ENCODE measurements at regions not wholly inside any gene's neighbourhood (a gene's known extent, or its start where the extent isn't known, plus 50 kb on each side); places are given as distances from the start of the nearest gene placed in this dataset.
"Not testable (repeated sequence)": the region's sequence is repeated elsewhere in the genome, so short reads cannot be mapped to it uniquely, and the experiment has no call there.

DNA sequence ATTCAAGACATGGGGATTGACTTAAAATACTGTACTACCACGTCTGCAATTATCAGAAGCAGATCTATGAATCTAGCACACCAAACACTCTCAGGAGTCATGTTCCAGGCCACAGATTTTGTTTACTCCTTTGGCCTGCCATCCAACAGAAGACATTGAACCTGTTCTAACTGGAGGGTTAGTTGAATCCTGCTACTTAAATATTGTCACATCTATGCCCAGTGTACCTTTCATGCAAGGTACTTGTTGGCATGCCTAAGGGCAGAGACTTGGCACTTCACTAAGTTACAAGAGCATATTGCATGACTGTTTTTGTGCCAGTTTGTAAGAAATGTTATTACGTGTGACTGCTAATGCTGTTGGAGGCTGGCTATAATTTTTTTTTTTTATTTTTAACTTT lies 126.9 kb upstream of the BCOR start:
- no peak for DNase-seq

- DNase-seq: not testable (repeated sequence)
Measured at GRCh38 chrX:40222612-40223011, 124.9 kb upstream of the BCOR start.

DNA sequence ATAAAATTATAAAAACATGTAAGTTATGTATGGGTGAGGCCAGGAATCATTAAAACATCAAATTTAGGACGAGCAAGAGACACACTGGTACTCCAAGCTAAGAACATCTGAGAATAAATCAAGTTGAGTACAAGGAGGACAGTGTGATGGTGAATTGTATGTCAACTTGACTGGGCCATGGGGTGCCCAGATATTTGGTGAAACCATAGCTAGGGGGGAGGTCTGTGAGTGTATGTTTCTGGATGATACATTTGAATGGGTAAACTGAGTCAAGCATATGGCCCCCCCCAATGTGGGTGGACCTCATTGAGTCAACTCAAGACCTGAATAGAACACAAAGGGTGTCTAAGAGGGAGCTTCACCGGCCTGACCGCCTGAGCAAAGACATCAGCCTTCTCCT lies 115.3 kb upstream of the BCOR start:
- no peak for DNase-seq

DNA sequence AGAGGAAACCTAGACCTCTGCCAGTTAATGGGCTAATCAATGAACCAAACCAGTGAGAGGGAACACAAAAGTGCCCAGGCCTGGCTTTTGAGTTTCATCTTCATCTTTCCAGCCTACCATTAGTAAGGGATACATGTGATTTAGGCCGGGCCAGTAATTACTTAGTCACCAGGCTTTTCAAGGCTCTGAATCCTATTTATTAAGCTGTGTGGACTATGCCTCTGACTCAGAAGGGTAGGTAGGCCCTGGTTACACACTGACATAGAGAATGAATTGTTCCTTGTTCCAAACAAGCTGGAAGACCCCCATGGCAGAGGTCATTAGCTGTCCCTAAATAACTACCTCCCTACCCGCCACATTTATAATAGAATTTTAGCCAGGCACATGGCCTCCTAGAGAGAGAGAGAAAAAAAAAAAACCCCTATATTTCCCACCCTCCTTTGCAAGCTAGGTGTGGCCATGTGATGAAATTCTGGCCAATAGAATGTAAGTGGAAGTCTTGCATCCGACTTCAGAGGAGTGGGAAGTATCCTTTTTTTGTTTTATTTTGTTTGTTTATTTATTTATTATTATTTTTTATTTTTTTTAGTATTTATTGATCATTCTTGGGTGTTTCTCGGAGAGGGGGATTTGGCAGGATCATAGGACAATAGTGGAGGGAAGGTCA lies 112.3 kb upstream of the BCOR start:
- no peak for DNase-seq

DNA sequence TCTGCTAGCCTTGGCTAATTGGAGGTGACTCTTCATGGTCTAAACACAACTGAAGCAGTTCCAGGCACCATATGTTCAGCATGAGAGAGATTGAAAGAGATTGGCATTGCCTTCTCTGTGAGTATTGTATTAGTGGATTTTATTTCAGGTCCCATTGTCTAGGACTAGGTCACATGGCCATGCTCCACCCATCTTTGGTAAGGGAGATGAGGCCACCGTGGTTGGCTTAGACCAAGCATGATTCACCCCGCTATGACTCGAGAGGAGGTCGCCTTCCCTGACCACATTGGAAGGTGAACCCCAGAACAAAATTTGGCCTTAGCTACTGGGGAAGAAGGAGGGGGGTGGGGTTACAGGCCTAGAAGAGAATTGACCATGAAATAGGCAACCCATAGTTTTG lies 109.9 kb upstream of the BCOR start:
- DNase-seq: no peak

- no peak for DNase-seq
Measured at GRCh38 chrX:40205471-40205870, 107.7 kb upstream of the BCOR start.

GRCh38 chrX:40202456-40202855 lies 104.7 kb upstream of the BCOR start:
- no peak for DNase-seq

DNA sequence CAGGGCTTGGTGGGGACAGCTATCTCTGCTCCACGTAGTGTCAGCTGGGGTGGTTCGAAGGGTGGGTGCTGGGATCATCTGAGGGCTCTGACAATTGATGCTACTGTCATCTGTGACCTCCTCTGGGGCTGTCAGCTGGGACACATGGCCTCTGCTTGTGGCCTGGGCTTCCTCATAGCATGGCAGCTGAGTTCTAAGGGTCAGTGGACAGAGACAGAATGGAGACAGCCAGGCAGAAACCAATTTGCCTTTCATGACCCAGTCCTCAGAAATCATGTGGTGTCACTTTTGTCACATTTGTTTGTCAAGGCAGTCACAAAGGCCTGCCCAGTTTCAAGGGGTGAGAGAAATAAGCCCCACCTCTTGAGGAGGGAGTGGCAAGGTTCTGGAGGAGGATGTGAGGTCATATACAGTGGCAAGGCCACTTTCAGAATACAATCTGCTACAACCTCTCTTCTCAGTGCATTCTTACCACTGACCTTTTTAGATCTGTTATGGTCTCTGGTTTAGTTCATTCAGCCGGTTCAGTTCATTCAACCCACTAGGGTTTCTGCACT lies 103.6 kb upstream of the BCOR start:
- no peak for DNase-seq

DNA sequence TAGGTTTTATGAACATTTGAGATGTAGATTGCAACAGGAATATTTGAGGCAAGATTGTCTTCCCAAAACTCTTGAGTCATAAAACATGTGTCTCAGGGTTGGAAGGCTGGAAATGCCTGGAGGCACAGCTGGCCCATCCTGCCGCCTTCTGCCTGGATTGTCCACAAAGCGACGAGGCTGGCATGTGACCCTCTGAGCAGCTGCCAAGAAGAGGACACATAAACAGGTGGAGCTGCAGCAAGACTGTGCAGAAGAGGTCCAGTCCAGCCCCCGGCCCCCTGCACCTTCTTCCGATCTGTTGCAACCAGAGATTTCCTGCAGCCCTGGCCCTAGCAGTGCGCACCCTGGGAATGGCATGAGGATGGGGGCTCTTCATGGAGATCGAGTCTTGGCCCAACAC lies 101.9 kb upstream of the BCOR start:
- no peak for DNase-seq

DNA sequence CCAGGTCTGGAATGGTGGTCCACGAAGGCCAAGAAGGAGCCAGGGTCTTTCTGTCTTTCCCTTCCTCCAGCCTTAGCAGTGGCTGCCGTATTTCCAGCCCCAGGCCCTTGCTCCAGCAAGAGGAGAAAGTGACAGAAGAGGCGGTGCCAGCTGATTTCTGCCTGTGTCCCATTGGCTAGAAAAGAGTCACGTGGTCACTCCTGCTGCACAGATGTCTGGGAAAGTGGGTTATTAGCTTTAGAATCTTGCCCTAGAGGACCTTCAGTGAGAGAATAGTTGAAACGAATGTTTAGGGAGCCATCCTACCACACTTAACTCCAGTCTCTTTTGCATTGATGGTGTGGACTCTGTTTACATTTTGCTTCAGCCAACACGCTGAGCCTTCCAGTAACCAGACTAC lies 99.3 kb upstream of the BCOR start:
- no peak for DNase-seq

DNA sequence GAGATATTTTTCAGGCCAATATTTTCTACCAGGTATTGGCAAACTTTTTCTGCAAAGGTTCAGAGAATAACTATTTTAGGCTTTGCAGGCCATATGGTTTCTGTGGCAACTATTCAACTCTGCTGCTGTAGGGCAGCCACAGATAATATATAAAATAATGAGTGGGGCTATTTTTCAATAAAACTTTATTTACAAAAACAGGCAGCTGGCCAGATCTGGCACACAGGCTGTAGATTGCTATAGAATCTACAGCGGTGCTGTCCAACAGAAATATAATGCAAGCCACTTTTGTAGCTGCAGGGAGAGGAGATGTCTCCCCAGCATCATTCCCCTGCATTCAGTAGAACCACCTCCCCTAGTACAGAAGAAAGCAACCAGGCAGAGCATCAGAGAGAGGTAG lies 97.6 kb upstream of the BCOR start:
- no peak for DNase-seq

DNA sequence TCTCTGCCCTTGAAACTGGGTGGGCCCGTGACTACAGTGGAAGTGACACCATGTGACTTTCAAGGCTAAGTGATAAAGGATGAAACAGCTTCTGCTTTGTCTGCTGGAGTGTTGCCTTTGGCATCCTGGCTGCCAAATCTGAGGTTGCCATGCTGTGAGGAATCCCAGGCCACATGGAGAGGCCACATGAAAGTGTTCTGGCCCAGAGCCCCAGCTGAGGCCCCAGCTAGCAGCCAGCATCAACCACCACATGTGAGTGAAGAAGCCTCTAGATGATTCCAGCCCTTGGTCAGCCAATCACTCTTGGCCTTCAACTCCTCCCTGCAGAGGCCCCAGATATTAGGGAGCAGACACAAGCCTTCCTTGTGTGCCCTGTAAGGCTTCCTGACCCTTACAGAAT lies 94.4 kb upstream of the BCOR start:
- no peak for DNase-seq

GRCh38 chrX:40189637-40190036 lies 91.9 kb upstream of the BCOR start:
- no peak for DNase-seq

DNA sequence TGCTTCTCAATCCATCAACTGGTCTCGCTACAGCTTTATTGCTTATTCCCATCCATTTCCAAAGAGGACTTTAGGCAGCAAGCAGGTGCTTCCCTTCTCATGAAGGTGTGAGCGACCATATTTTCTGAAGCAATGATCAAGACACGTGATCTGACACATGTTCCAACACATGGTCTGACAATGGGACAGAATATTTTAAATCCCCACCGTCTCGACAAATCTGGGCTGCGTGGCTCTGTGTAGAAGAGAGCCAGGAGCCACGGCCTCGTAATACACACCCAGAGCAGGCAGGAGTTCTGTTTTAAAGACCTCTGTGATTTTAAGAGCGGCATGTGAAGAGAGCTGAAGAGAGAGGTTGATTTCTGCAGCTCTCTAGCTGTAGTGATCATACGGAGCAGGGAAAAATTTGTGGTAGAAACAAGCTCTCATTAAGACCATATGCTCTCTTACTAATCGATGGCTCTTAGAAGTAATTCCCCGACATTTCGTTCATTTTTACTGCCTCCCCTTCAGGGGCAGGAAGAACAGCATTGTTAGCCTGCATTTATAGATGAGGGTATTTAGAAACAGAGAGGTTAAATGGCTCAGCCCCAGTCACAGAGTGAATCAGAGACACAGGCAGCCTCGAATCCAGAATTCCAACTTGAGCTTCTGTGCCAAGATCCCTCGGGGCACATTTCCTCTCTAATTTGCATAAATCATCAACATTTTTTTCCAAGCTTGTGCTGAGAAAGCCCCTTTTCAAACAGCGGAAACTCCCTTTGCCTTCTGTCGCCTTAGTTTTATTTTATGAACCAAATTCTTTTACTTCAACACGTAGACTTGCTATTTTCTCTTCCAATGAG lies 91.0 kb upstream of the BCOR start:
- no peak for DNase-seq

DNA sequence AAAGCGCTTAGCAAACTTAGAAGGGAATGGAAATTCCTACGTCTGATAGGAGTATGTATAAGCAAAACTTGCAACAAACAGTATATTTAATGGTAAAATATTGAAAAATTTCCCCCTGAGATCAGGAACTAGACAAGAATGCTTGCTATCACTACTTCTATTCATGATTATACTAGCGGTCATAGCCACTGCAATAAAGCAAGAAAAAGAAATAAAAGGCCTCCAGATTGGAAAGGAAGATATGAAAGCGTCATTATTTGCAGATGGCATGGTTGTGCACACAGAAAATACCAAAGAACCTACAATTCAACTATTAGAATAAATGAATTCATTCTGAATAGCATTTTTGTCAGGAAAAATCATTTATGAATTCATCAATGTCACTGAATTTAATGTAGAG lies 87.2 kb upstream of the BCOR start:
- DNase-seq: no peak

GRCh38 chrX:40182615-40183014 lies 84.9 kb upstream of the BCOR start:
- DNase-seq: no peak

GRCh38 chrX:40182095-40182494 lies 84.3 kb upstream of the BCOR start:
- DNase-seq: no peak

DNA sequence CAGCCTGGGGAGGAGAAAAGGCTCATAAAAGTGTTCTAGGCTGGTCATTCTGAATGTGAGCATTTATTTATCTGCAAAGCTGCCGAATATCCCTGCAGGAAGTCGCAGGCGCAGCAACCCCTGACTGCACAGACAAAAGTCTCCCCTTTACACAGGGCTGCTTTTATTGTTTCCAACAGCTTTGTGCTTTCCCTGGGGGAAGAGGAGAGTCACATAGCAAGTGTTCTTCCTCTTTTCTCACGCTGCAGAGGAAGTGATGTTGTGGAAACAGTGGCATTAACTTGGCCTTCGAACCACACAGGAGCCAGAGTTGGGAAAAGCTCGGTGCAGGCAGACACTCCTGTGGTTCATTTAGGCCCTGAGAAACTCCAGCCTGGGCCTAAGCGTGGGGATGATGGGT lies 81.5 kb upstream of the BCOR start:
- no peak for DNase-seq

DNA sequence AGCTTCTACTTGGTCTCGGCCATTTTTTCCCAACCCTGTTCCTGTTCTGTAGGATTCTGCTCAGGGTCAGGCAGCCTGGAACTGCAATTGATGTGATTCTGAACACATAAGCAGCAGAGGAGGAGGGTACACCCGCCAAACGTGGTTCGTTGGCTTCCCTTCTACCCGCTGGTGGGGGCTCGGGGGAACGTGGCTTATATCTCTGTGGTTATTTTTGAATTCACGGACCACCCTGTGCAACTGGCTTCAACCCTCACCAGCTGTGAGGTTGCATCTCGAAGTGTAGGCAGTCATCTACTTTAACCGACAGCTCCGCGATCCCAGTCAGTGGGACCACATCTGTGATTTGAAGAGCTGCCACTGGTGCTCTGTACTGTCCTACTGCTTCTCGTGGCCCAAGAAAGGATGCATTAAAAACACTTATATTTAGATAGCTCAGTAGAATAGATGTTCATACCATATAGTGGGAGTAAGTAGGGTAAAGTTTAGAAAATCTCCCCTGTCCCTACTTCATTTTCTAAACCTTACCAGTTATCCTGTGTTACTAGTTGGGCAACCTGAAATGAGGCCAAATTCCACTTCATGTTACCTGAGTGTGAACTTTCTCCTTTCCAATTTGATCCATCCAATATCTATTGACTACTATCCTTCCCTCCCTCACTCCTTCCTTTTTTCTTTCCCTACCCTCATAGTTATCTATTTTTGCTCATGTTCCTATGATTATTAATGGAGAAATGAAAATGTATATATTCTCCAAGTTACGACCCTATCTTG lies 80.4 kb upstream of the BCOR start:
- no peak for DNase-seq

DNA sequence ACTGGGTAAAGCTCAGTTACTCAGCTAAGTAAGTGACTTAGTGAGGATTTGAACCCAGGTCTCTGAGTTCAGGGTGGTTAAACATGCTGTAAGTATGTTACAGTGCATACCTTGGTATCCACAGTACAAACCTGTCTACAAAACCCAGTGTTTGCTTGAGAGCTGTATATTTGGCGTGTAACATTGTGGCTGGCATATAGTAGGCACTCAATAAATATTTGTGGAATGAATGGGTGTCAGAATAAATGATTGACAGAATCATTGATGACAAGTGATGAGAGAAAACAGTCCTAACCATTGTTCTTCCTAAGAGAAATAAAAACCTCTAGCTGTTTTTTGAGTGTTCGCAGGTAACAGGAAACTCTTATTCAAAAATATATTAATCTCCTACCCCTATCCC lies 79.7 kb upstream of the BCOR start:
- DNase-seq: no peak

GRCh38 chrX:40177117-40177430 lies 79.3 kb upstream of the BCOR start:
- no peak for DNase-seq

GRCh38 chrX:40176351-40177116 lies 78.8 kb upstream of the BCOR start:
- DNase-seq: no peak
